SHP77 (cell line): ENCODE measurements at regions not wholly inside any gene's neighbourhood (a gene's known extent, or its start where the extent isn't known, plus 50 kb on each side); places are given as distances from the start of the nearest gene placed in this dataset.

Experiments used
- DNase-seq, 2 experiments: peaks; one replicate each; lab custom pipeline; 2025; lab: John Stamatoyannopoulos, UW

- DNase-seq: no peak
Observed at GRCh38 chr9:118183576-118183975, 479.4 kb downstream of the TLR4 start.

GRCh38 chr9:118187408-118187807 lies 483.2 kb downstream of the TLR4 start:
- DNase-seq: no peak

- DNase-seq: no peak
Observed at GRCh38 chr9:118189615-118190014, 485.4 kb downstream of the TLR4 start.

- DNase-seq: no peak
Observed at GRCh38 chr9:118192807-118193206, 488.6 kb downstream of the TLR4 start.

GRCh38 chr9:118209343-118209742 lies 505.1 kb downstream of the TLR4 start:
- no peak for DNase-seq

GRCh38 chr9:118215549-118215948 lies 511.3 kb downstream of the TLR4 start:
- DNase-seq: no peak

GRCh38 chr9:118222375-118222774 lies 518.2 kb downstream of the TLR4 start:
- no peak for DNase-seq

- DNase-seq: no peak
Observed at GRCh38 chr9:118223111-118223510, 518.9 kb downstream of the TLR4 start.

- no peak for DNase-seq
Observed at GRCh38 chr9:118230329-118230728, 526.1 kb downstream of the TLR4 start.

GRCh38 chr9:118236625-118237024 lies 532.4 kb downstream of the TLR4 start:
- no peak for DNase-seq

- no peak for DNase-seq
Observed at GRCh38 chr9:118238139-118238538, 533.9 kb downstream of the TLR4 start.

- DNase-seq: no peak
Observed at GRCh38 chr9:118252027-118252426, 547.8 kb downstream of the TLR4 start.

GRCh38 chr9:118262191-118262590 lies 558.0 kb downstream of the TLR4 start:
- DNase-seq: no peak

- DNase-seq: no peak
Observed at GRCh38 chr9:118263949-118264348, 559.7 kb downstream of the TLR4 start.

- DNase-seq: no peak
Observed at GRCh38 chr9:118268046-118268445, 563.8 kb downstream of the TLR4 start.

- no peak for DNase-seq
Observed at GRCh38 chr9:118269623-118270022, 565.4 kb downstream of the TLR4 start.

GRCh38 chr9:118271331-118271730 lies 567.1 kb downstream of the TLR4 start:
- no peak for DNase-seq

- DNase-seq: no peak
Observed at GRCh38 chr9:118271936-118272335, 567.7 kb downstream of the TLR4 start.

GRCh38 chr9:118273048-118273447 lies 568.8 kb downstream of the TLR4 start:
- DNase-seq: no peak

- no peak for DNase-seq
Observed at GRCh38 chr9:118276784-118277183, 572.6 kb downstream of the TLR4 start.

- DNase-seq: no peak
Observed at GRCh38 chr9:118281772-118282171, 577.6 kb downstream of the TLR4 start.

- DNase-seq: no peak
Observed at GRCh38 chr9:118283488-118283887, 579.3 kb downstream of the TLR4 start.

GRCh38 chr9:118290116-118290515 lies 585.9 kb downstream of the TLR4 start:
- no peak for DNase-seq

GRCh38 chr9:118295413-118295812 lies 591.2 kb downstream of the TLR4 start:
- no peak for DNase-seq

GRCh38 chr9:118302721-118303120 lies 598.5 kb downstream of the TLR4 start:
- no peak for DNase-seq
